ENCODE measurements at regions not wholly inside any gene's neighbourhood (a gene's known extent, or its start where the extent isn't known, plus 50 kb on each side); places are given as distances from the start of the nearest gene placed in this dataset.

DNA sequence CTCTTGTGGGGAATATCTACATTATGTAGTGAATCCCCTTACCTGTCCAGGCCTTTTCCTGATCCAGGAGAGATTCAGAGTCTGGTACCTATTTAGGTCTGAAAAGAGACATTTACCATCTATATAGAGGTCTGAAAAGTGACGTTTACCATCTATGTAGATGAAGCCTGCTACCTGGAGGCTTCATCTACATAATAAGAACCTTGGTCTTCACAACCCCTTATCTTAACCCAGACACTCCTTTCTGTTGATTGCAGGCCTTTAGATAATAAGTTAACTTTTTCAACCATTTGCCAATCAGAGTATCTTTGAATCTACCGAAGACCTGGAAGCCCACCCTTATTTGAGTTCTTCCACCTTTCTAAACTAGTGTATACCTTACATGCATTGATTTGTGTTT lies 113.0 kb upstream of the DMRT1 start:
- TF ChIP-seq, protein P1, sequence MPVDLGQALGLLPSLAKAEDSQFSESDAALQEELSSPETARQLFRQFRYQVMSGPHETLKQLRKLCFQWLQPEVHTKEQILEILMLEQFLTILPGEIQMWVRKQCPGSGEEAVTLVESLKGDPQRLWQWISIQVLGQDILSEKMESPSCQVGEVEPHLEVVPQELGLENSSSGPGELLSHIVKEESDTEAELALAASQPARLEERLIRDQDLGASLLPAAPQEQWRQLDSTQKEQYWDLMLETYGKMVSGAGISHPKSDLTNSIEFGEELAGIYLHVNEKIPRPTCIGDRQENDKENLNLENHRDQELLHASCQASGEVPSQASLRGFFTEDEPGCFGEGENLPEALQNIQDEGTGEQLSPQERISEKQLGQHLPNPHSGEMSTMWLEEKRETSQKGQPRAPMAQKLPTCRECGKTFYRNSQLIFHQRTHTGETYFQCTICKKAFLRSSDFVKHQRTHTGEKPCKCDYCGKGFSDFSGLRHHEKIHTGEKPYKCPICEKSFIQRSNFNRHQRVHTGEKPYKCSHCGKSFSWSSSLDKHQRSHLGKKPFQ (tag by site-specific recombination; IDR thresholded peaks at IDR 0.05) = no peak
- TF ChIP-seq ZNF366 (tag by site-specific recombination; conservative IDR thresholded peaks at IDR 0.05) (no peak), ZNF549 (tag by site-specific recombination; IDR thresholded peaks at IDR 0.05) (no peak), ZNF19 (tag by site-specific recombination; IDR thresholded peaks at IDR 0.05; ENCODE audit: low read depth) (no peak), ZNF510 (tag by site-specific recombination; IDR thresholded peaks at IDR 0.05; ENCODE audit: insufficient replicate concordance) (no peak), ZNF600 (tag by site-specific recombination; IDR thresholded peaks at IDR 0.05) (no peak), ZNF184 (tag by site-specific recombination; IDR thresholded peaks at IDR 0.05) (no peak), SETDB1 (IDR thresholded peaks at IDR 0.05; ENCODE audit: insufficient read length, low read length) (no peak)
- TF ChIP-seq, protein P2, sequence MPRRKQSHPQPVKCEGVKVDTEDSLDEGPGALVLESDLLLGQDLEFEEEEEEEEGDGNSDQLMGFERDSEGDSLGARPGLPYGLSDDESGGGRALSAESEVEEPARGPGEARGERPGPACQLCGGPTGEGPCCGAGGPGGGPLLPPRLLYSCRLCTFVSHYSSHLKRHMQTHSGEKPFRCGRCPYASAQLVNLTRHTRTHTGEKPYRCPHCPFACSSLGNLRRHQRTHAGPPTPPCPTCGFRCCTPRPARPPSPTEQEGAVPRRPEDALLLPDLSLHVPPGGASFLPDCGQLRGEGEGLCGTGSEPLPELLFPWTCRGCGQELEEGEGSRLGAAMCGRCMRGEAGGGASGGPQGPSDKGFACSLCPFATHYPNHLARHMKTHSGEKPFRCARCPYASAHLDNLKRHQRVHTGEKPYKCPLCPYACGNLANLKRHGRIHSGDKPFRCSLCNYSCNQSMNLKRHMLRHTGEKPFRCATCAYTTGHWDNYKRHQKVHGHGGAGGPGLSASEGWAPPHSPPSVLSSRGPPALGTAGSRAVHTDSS (tag by site-specific recombination; IDR thresholded peaks at IDR 0.05) = no peak
- TF ChIP-seq, protein P3, sequence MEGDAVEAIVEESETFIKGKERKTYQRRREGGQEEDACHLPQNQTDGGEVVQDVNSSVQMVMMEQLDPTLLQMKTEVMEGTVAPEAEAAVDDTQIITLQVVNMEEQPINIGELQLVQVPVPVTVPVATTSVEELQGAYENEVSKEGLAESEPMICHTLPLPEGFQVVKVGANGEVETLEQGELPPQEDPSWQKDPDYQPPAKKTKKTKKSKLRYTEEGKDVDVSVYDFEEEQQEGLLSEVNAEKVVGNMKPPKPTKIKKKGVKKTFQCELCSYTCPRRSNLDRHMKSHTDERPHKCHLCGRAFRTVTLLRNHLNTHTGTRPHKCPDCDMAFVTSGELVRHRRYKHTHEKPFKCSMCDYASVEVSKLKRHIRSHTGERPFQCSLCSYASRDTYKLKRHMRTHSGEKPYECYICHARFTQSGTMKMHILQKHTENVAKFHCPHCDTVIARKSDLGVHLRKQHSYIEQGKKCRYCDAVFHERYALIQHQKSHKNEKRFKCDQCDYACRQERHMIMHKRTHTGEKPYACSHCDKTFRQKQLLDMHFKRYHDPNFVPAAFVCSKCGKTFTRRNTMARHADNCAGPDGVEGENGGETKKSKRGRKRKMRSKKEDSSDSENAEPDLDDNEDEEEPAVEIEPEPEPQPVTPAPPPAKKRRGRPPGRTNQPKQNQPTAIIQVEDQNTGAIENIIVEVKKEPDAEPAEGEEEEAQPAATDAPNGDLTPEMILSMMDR (tag by site-specific recombination; IDR thresholded peaks at IDR 0.05) = no peak
- TF ChIP-seq, protein P4, sequence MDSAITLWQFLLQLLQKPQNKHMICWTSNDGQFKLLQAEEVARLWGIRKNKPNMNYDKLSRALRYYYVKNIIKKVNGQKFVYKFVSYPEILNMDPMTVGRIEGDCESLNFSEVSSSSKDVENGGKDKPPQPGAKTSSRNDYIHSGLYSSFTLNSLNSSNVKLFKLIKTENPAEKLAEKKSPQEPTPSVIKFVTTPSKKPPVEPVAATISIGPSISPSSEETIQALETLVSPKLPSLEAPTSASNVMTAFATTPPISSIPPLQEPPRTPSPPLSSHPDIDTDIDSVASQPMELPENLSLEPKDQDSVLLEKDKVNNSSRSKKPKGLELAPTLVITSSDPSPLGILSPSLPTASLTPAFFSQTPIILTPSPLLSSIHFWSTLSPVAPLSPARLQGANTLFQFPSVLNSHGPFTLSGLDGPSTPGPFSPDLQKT (IDR thresholded peaks at IDR 0.05; ENCODE audit: borderline replicate concordance, low read depth, low read length) = no peak
- TF ChIP-seq, protein P5, sequence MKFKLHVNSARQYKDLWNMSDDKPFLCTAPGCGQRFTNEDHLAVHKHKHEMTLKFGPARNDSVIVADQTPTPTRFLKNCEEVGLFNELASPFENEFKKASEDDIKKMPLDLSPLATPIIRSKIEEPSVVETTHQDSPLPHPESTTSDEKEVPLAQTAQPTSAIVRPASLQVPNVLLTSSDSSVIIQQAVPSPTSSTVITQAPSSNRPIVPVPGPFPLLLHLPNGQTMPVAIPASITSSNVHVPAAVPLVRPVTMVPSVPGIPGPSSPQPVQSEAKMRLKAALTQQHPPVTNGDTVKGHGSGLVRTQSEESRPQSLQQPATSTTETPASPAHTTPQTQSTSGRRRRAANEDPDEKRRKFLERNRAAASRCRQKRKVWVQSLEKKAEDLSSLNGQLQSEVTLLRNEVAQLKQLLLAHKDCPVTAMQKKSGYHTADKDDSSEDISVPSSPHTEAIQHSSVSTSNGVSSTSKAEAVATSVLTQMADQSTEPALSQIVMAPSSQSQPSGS (tag by site-specific recombination; IDR thresholded peaks at IDR 0.05; ENCODE audit: low read depth) = no peak
- TF ChIP-seq, protein P6, sequence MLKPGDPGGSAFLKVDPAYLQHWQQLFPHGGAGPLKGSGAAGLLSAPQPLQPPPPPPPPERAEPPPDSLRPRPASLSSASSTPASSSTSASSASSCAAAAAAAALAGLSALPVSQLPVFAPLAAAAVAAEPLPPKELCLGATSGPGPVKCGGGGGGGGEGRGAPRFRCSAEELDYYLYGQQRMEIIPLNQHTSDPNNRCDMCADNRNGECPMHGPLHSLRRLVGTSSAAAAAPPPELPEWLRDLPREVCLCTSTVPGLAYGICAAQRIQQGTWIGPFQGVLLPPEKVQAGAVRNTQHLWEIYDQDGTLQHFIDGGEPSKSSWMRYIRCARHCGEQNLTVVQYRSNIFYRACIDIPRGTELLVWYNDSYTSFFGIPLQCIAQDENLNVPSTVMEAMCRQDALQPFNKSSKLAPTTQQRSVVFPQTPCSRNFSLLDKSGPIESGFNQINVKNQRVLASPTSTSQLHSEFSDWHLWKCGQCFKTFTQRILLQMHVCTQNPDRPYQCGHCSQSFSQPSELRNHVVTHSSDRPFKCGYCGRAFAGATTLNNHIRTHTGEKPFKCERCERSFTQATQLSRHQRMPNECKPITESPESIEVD (tag by site-specific recombination; IDR thresholded peaks at IDR 0.05) = no peak

All from HEK293 (cell line).